Loucy (cell line): ENCODE measurements at regions not wholly inside any gene's neighbourhood (a gene's known extent, or its start where the extent isn't known, plus 50 kb on each side); places are given as distances from the start of the nearest gene placed in this dataset.

Experiments
- H2AFZ ChIP-seq: fragments of 200-600 bp; sonication (generic); 2 replicates; pipeline ENCODE4 v1.6.0; 2016; ENCODE audit warnings: antibody characterized with exemption, mild to moderate bottlenecking, low read length, moderate library complexity
- H3F3A ChIP-seq: fragments of 200-600 bp; 2 replicates; pipeline ENCODE4 v1.6.0; 2016; ENCODE audit warnings: antibody characterized with exemption, low read depth, mild to moderate bottlenecking
- H3K27me3 ChIP-seq: fragments of 200-600 bp; sonication (generic); 2 replicates; pipeline ENCODE4 v1.6.1; 2014; ENCODE audit warnings: low read length, mild to moderate bottlenecking; ENCODE audit not compliant: insufficient read depth, poor library complexity, severe bottlenecking
- H3K36me3 ChIP-seq: fragments of 200-600 bp; sonication (generic); 2 replicates; pipeline ENCODE4 v1.6.1; 2016; ENCODE audit warnings: low read length; ENCODE audit not compliant: insufficient read depth
- H3K4me1 ChIP-seq: fragments of 200-600 bp; sonication (generic); 2 replicates; pipeline ENCODE4 v1.5.1; 2014; ENCODE audit warnings: low read length, mild to moderate bottlenecking; ENCODE audit not compliant: insufficient read depth, poor library complexity, severe bottlenecking
- H3K4me2 ChIP-seq: fragments of 200-600 bp; sonication (generic); 2 replicates; pipeline ENCODE4 v1.6.0; 2014; ENCODE audit warnings: antibody characterized with exemption, low read length, low read depth, mild to moderate bottlenecking; ENCODE audit not compliant: poor library complexity, severe bottlenecking
- H3K4me3 ChIP-seq: fragments of 200-600 bp; sonication (generic); 2 replicates; pipeline ENCODE4 v1.5.1; 2014; ENCODE audit warnings: low read length, mild to moderate bottlenecking, mixed read lengths; ENCODE audit not compliant: poor library complexity, severe bottlenecking
- H3K79me2 ChIP-seq: fragments of 200-600 bp; sonication (generic); 2 replicates; pipeline ENCODE4 v1.6.1; 2014; ENCODE audit warnings: low read length; ENCODE audit not compliant: insufficient read depth
- H3K9ac ChIP-seq: fragments of 200-600 bp; sonication (generic); 2 replicates; pipeline ENCODE4 v1.6.0; 2014; ENCODE audit warnings: mild to moderate bottlenecking, low read depth, low read length, moderate library complexity; ENCODE audit not compliant: poor library complexity, severe bottlenecking
- H3K9me2 ChIP-seq: fragments of 200-600 bp; sonication (generic); replicated peaks from 2 replicates; pipeline ENCODE4 v1.6.1; 2016; ENCODE audit warnings: low read depth, low read length, mixed read lengths
- H3K9me3 ChIP-seq: fragments of 200-600 bp; sonication (generic); 2 replicates; pipeline ENCODE4 v1.6.1; 2014; ENCODE audit warnings: mild to moderate bottlenecking, antibody characterized with exemption, low read length, low read depth; ENCODE audit not compliant: insufficient read depth
- H4K20me1 ChIP-seq: fragments of 200-600 bp; sonication (generic); 2 replicates; pipeline ENCODE4 v1.6.0; 2014; ENCODE audit warnings: antibody characterized with exemption, low read length, mild to moderate bottlenecking; ENCODE audit not compliant: insufficient read depth, poor library complexity, severe bottlenecking
- EZH2phosphoT487 ChIP-seq: fragments of 200-600 bp; IDR thresholded peaks from 2 replicates; pipeline ENCODE4 v1.6.1; 2018; ENCODE audit warnings: antibody characterized with exemption, mild to moderate bottlenecking, moderate library complexity, borderline replicate concordance
- TF ChIP-seq, protein P1 (sequence below): fragments of 200-600 bp; sonication (generic); conservative IDR thresholded peaks from 2 replicates; pipeline ENCODE4 v1.5.1; 2014; ENCODE audit warnings: mild to moderate bottlenecking, antibody characterized with exemption, low read length

DNA sequence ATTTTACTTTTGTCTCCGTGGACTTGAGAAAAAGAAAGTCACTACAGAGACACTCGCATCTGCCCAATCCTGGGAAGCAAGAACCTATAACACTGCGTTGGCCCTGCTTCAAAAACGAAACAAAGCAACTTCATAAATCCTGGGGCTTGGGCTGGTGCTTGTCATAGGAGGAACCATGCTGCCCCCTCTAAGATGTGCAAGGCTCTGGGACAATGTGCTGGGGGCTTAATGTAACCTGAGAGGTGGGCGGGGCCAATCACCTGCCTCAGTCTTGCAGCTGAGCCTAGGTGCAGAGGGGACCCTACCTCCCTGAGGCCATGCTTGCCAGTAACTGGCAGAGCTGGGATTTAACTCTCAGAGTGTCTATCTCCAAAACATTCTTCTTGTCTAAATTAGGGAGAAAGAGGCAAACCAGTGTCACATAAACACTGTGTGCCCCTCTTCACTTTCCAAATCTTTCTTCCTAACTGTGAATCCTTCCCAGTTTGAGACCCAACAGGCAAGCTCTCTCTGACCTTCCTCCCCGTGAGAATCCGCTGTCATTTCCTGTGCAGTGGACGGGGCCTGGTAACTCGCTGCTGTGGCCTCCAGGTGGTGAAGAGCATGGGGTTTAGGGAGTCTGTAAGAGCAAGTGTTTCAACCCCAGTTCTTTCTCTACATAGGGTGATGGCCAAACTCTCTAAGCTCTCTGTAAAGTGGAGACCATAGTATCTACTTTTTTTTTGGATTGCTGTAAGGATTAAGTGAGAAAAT, 115.1 kb downstream of the ACKR3 start:
- no peak for TF ChIP-seq EZH2phosphoT487
- TF ChIP-seq, protein P1, sequence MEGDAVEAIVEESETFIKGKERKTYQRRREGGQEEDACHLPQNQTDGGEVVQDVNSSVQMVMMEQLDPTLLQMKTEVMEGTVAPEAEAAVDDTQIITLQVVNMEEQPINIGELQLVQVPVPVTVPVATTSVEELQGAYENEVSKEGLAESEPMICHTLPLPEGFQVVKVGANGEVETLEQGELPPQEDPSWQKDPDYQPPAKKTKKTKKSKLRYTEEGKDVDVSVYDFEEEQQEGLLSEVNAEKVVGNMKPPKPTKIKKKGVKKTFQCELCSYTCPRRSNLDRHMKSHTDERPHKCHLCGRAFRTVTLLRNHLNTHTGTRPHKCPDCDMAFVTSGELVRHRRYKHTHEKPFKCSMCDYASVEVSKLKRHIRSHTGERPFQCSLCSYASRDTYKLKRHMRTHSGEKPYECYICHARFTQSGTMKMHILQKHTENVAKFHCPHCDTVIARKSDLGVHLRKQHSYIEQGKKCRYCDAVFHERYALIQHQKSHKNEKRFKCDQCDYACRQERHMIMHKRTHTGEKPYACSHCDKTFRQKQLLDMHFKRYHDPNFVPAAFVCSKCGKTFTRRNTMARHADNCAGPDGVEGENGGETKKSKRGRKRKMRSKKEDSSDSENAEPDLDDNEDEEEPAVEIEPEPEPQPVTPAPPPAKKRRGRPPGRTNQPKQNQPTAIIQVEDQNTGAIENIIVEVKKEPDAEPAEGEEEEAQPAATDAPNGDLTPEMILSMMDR = no peak
- Histone ChIP-seq H3F3A (no peaks in the 10 kb centered on the region), H3K79me2 (no peaks in the 10 kb centered on the region), H3K4me1 (peaks cover 13% of the 10 kb centered on the region), H3K4me2 (no peak overlapping the region), H3K9me2 (no peaks in the 10 kb centered on the region), H3K9me3 (no peaks in the 10 kb centered on the region), H3K36me3 (no peaks in the 10 kb centered on the region), H3K9ac (no peak overlapping the region), H2AFZ (no peak overlapping the region; the same call in 1 of the 2 replicates), H4K20me1 (no peaks in the 10 kb centered on the region), H3K4me3 (no peak overlapping the region), H3K27me3 (no peaks in the 10 kb centered on the region)

DNA sequence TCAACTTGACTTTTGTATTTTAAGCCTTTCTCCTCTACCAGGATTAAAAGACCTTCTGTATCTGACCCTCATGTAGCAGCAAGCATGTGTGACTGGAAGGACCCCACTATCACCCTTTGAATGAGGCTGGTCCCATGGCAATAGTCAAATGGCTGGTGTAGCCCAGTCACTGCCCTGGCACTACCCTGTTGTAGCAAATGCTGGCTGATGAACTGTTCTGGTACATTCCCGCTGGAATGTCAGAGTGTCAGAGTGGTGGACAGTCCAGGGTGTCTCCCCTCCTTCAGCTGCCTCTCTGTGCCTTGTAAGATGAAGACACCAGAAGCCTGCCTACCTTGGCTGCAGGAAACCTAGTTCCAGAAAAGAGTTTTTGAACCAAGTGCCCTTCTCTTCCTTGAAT, 115.7 kb downstream of the ACKR3 start:
- Histone ChIP-seq H3K4me2 (no peak overlapping the region), H3K4me1 (peaks cover 13% of the 10 kb centered on the region), H3K9me2 (no peaks in the 10 kb centered on the region), H3K9ac (no peak overlapping the region), H3F3A (no peaks in the 10 kb centered on the region), H3K36me3 (no peaks in the 10 kb centered on the region), H3K9me3 (no peaks in the 10 kb centered on the region), H3K79me2 (no peaks in the 10 kb centered on the region), H4K20me1 (no peaks in the 10 kb centered on the region), H3K27me3 (no peaks in the 10 kb centered on the region), H2AFZ (no peak overlapping the region), H3K4me3 (no peak overlapping the region)
- TF ChIP-seq, protein P1 = no peak
- TF ChIP-seq EZH2phosphoT487 = no peak

DNA sequence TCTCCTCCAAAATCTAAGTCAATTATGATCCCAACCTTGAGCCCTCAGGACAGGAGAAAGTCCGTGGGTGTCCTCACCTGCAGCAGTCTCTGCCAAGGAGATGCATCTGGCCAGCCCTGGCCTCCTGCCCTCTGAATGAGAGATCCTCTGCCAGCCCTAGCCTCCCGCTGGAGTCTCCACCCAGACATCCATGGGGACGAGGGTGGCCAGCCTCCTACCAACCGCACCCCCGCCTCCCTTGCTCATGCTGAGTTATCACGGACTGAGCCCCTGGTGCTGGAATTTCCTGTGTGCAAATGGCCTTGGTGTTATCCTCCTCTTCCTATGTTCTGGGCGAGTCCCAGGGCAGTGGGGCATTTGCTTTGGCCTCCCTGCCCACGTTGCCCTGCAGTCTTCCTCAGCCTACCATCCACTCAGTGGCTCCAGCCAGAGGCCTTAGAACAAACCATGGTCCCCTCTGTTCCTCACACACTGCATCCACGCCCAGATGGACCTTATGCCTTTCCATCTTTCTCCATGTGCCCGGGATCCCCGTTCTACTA, 116.4 kb downstream of the ACKR3 start:
- TF ChIP-seq, protein P1 = no peak
- no peak for TF ChIP-seq EZH2phosphoT487
- no peaks in the 10 kb centered on the region for H3F3A ChIP-seq
- H3K4me3 ChIP-seq = no peak overlapping the region
- no peaks in the 10 kb centered on the region for H3K9me3 ChIP-seq
- H3K4me1 ChIP-seq = peaks cover 13% of the 10 kb centered on the region
- H3K79me2 ChIP-seq = no peaks in the 10 kb centered on the region
- no peaks in the 10 kb centered on the region for H3K27me3 ChIP-seq
- no peak overlapping the region for H2AFZ ChIP-seq
- H3K9ac ChIP-seq = no peak overlapping the region
- no peak overlapping the region for H3K4me2 ChIP-seq
- H3K9me2 ChIP-seq = no peaks in the 10 kb centered on the region
- H3K36me3 ChIP-seq = no peaks in the 10 kb centered on the region
- H4K20me1 ChIP-seq = no peaks in the 10 kb centered on the region
